Gastroesophageal sphincter (tissue), 4 donors: ENCODE measurements at regions not wholly inside any gene's neighbourhood (a gene's known extent, or its start where the extent isn't known, plus 50 kb on each side); places are given as distances from the start of the nearest gene placed in this dataset.

Experiments
- ATAC-seq: fragments of 150-250 bp; one replicate; pipeline ENCODE4 v1.9.1; 2016; ENCODE audit warnings: mild to moderate bottlenecking, moderate library complexity
- H3K27ac ChIP-seq, 4 donors: fragments of 200-600 bp; sonication (generic) in 3 of 4; 1 replicate in 3 of 4; 2 replicates in 1 of 4; pipeline ENCODE4 v1.5.1; 2016 to 2019
- H3K27me3 ChIP-seq: fragments of 200-600 bp; sonication (generic); one replicate; pipeline ENCODE4 v1.5.1; 2019
- H3K36me3 ChIP-seq, 2 donors: fragments of 200-600 bp; sonication (generic); one replicate each; pipeline ENCODE4 v1.5.1; 2019; ENCODE audit warnings: control low read depth in 1 of 2
- H3K4me1 ChIP-seq, 3 donors: fragments of 200-600 bp; sonication (generic); 1 replicate in 2 of 3; 2 replicates in 1 of 3; pipeline ENCODE4 v1.5.1; 2016 to 2019; ENCODE audit warnings: control low read depth in 2 of 3
- H3K4me3 ChIP-seq, 2 donors: fragments of 200-600 bp; sonication (generic); one replicate each; pipeline ENCODE4 v1.5.1; 2019; ENCODE audit warnings: mild to moderate bottlenecking in 1 of 2, moderate library complexity in 1 of 2
- H3K9me3 ChIP-seq, 3 donors: fragments of 200-600 bp; sonication (generic); one replicate each; pipeline ENCODE4 v1.5.1; 2017 to 2019; ENCODE audit warnings: control low read depth in 2 of 3
- EP300 ChIP-seq: sonication (generic); formaldehyde crosslinking; IDR thresholded peaks from one replicate; pipeline ENCODE4 v1.6.1; 2017; ENCODE audit warnings: antibody characterized with exemption, mild to moderate bottlenecking
- POLR2A ChIP-seq, 2 donors: fragments of 450-650 bp; IDR thresholded peaks; one replicate each; pipeline ENCODE4 v1.6.1; 2017; ENCODE audit warnings: antibody characterized with exemption in 2 of 2, mild to moderate bottlenecking in 2 of 2, moderate library complexity in 1 of 2
- POLR2AphosphoS5 ChIP-seq: sonication (generic); formaldehyde crosslinking; IDR thresholded peaks from one replicate; pipeline ENCODE4 v1.6.1; 2017; ENCODE audit warnings: antibody characterized with exemption
- WGBS, 2 donors: methylation state at CpG; one replicate each; pipeline ENCODE4 v1.1.5; 2018; ENCODE audit warnings: low coverage in 1 of 2; 5-methylcytosine and 5-hydroxymethylcytosine counted together
- TF ChIP-seq, protein P1 (sequence below), 4 experiments: fragments of 200-600 bp in 2 of 4; fragments of 450-650 bp in 2 of 4; sonication (generic) in 1 of 4; IDR thresholded peaks; one replicate each; pipeline ENCODE4 v1.5.1; 2017 to 2019; ENCODE audit warnings: antibody characterized with exemption in 4 of 4, mild to moderate bottlenecking in 2 of 4, moderate library complexity in 2 of 4

DNA sequence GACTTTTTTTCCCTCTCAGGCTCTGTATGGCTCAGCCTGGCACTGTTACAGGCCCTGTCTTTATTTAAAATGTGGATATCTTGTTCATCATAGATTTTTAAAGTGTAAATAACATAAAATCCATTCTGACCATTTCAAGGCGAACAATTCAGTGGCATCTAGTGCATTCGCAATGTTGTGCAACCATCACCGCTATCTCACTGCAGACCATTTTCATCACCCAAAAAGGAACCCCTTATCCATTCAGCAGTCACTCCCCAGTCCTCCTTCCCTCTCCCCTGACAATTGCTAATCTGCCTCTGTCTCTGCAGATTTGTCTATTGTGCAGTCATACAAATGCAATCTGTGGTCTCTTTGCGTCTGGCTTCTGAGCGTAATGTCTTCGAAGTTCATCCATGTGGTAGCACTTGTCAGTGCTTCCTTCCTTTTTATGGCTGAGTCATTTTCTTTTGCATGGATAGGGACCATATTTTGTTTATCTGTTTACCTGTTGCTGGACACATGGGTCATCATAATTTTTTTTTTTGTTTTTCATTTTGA is 148.8 kb upstream of the LHX5 start:
- ATAC-seq, result no peak
- Histone ChIP-seq H3K4me1 (no peaks in the 10 kb centered on the region), H3K27me3 (peaks cover 32% of the 10 kb centered on the region), H3K9me3 (peaks cover 0 to 35% (median 0%) of the 10 kb centered on the region in 3 donors), H3K4me3 (no peak overlapping the region), H3K36me3 (no peaks in the 10 kb centered on the region), H3K27ac (no peak overlapping the region)
- TF ChIP-seq POLR2AphosphoS5 (no peak), POLR2A (IDR thresholded peaks at IDR 0.05) (no peak), EP300 (no peak)
- TF ChIP-seq, protein P1, sequence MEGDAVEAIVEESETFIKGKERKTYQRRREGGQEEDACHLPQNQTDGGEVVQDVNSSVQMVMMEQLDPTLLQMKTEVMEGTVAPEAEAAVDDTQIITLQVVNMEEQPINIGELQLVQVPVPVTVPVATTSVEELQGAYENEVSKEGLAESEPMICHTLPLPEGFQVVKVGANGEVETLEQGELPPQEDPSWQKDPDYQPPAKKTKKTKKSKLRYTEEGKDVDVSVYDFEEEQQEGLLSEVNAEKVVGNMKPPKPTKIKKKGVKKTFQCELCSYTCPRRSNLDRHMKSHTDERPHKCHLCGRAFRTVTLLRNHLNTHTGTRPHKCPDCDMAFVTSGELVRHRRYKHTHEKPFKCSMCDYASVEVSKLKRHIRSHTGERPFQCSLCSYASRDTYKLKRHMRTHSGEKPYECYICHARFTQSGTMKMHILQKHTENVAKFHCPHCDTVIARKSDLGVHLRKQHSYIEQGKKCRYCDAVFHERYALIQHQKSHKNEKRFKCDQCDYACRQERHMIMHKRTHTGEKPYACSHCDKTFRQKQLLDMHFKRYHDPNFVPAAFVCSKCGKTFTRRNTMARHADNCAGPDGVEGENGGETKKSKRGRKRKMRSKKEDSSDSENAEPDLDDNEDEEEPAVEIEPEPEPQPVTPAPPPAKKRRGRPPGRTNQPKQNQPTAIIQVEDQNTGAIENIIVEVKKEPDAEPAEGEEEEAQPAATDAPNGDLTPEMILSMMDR (IDR thresholded peaks at IDR 0.05), result no peak
- 72 to 84% methylated on average over 6 of the region's 6 CpGs for WGBS, 2 donors

DNA sequence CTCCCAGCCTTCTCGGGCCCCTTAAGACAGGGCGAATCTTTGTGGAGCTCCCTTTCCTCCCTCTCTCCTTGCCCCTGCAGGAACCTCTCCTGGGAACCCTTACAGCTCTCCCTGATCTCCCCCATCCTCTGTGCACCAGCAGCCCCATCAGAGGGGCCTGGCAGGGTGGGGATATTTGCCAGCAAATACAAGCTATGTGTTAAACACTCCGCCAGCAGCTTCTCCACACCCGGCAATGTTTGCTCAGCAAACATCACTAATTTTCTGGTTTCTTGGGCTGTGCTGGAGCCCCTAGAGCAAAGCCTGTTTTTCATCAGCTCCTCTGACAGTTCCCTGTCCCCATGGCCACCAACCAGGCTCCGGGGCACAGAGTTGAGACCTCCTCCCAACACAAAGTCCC is 147.5 kb upstream of the LHX5 start:
- H3K9me3 ChIP-seq, result peaks cover 0 to 34% (median 0%) of the 10 kb centered on the region in 3 donors
- H3K4me3 ChIP-seq, result no peak overlapping the region
- peaks cover 44% of the 10 kb centered on the region for H3K27me3 ChIP-seq
- H3K4me1 ChIP-seq, result no peaks in the 10 kb centered on the region
- no peak for ATAC-seq
- TF ChIP-seq POLR2A (IDR thresholded peaks at IDR 0.05) (no peak), POLR2AphosphoS5 (no peak), EP300 (no peak)
- TF ChIP-seq, protein P1 (IDR thresholded peaks at IDR 0.05), result no peak
- H3K36me3 ChIP-seq, result no peaks in the 10 kb centered on the region
- no peak overlapping the region for H3K27ac ChIP-seq
- WGBS, 2 donors, result 0 to 23% methylated on average over 3 to 4 of the region's 5 CpGs

DNA sequence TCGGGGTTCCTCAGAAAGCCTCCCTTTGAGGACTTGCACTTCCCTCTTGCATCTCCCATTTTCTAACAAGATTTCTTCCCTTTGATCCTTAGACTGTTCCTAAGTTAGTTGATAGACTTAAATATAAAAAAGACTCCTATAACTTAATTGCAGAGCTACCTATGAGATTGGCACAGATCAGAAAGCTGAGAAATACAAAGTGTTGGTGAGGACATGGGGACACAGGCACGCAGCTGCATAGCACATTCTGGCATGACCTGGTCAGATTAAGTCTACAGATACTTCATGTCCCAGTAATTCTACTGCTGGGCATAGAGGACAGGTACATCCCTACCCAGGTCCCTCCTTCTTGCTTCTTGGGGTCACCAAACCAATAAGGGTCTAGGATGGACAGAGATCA is 141.7 kb upstream of the LHX5 start:
- ATAC-seq, result no peak
- no peaks in the 10 kb centered on the region for H3K36me3 ChIP-seq
- H3K4me1 ChIP-seq, result no peaks in the 10 kb centered on the region
- peaks cover 89% of the 10 kb centered on the region for H3K27me3 ChIP-seq
- no peak overlapping the region for H3K4me3 ChIP-seq
- H3K27ac ChIP-seq, result no peak overlapping the region
- TF ChIP-seq, protein P1 (IDR thresholded peaks at IDR 0.05), result no peak
- H3K9me3 ChIP-seq, result peaks cover 0 to 13% (median 0%) of the 10 kb centered on the region in 3 donors
- 62 to 83% methylated on average over 1 to 2 of the region's 2 CpGs for WGBS, 2 donors

DNA sequence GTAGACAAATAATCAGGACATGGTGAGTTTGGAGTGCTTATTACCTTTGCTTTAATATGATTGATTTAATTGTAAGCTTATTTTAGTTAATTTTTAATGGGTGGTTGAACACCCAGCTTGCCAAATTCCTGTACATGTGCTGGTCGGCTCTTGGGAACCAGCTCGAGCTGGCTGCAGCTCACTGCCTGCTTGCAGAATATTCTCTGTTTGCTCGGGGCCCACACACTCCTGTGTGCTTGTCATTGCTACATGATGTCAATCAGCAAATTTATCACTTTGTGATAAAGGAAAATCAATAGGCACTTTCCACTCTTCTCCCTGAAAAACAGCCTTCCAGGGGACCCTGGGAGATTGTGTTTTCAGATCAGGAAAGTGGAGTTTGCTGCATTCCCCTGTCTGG is 141.1 kb upstream of the LHX5 start:
- Histone ChIP-seq H3K27me3 (peaks cover 94% of the 10 kb centered on the region), H3K36me3 (no peaks in the 10 kb centered on the region), H3K4me3 (no peak overlapping the region)

More for the DNA sequence above, 141.1 kb upstream of the LHX5 start:
- ATAC-seq, result no peak
- no peaks in the 10 kb centered on the region for H3K4me1 ChIP-seq
- TF ChIP-seq EP300 (no peak), POLR2A (IDR thresholded peaks at IDR 0.05) (no peak), POLR2AphosphoS5 (no peak)
- TF ChIP-seq, protein P1 (IDR thresholded peaks at IDR 0.05), result no peak
- no peak overlapping the region for H3K27ac ChIP-seq
- WGBS, 2 donors, result 0 to 47% methylated on average over 1 to 3 of the region's 3 CpGs
- peaks cover 0 to 16% (median 0%) of the 10 kb centered on the region in 3 donors for H3K9me3 ChIP-seq
